Endothelial cell of umbilical vein (primary cell): ENCODE measurements at regions not wholly inside any gene's neighbourhood (a gene's known extent, or its start where the extent isn't known, plus 50 kb on each side); places are given as distances from the start of the nearest gene placed in this dataset.

Experiments used
- BruUV-seq: library from RNA; stranded (reverse); fragments of 400-500 nt; replicated peaks from 2 replicates; lab custom pipeline; 2021; lab: Mats Ljungman, UMichigan
- CTCF ChIA-PET: fragments of 300-600, 350-600 bp; sonication (Branson Sonifier 250); formaldehyde crosslinking; loops from one replicate; lab custom pipeline; 2021; ENCODE audit warnings: antibody characterized with exemption, inconsistent platforms; lab: Charles Lee
- POLR2A ChIA-PET: fragments of 300-600, 350-600 bp; sonication (Branson Sonifier 250); formaldehyde crosslinking; loops from one replicate; lab custom pipeline; 2021; ENCODE audit warnings: antibody characterized with exemption, inconsistent platforms; lab: Charles Lee
- DNase-seq: peaks from one replicate; pipeline ENCODE4 v3.0.0-alpha.2; 2011; ENCODE audit warnings: low read depth, low spot score
- FAIRE-seq: peaks from 2 replicates; lab custom pipeline; 2011; peaks lifted over from hg19 to GRCh38; lab: Jason Lieb, UNC
- H2AFZ ChIP-seq: 2 replicates; pipeline ENCODE4 v1.6.0; 2012; ENCODE audit warnings: low read depth, low read length, control low read depth, inconsistent platforms
- H3K27ac ChIP-seq: 2 replicates; pipeline ENCODE4 v1.5.1; 2011; ENCODE audit warnings: low read depth, mild to moderate bottlenecking, control low read depth, low read length, moderate library complexity; ENCODE audit not compliant: insufficient read depth
- H3K27me3 ChIP-seq, 2 experiments: 2 replicates each; pipeline versions ENCODE4 v1.6.0 to v1.6.1; 2011; ENCODE audit warnings: low read length in 2 of 2, mixed read lengths in 1 of 2; ENCODE audit not compliant: control insufficient read depth in 2 of 2, insufficient read depth in 2 of 2
- H3K36me3 ChIP-seq, 2 experiments: 2 replicates in 1 of 2; 3 replicates in 1 of 2; pipeline ENCODE4 v1.5.1; 2011; ENCODE audit warnings: low read length in 2 of 2, mild to moderate bottlenecking in 1 of 2, moderate library complexity in 1 of 2; ENCODE audit not compliant: control insufficient read depth in 2 of 2, insufficient read depth in 2 of 2; ENCODE audit errors: extremely low read depth in 1 of 2
- H3K4me1 ChIP-seq: 3 replicates; pipeline ENCODE4 v1.5.1; 2011; ENCODE audit warnings: mild to moderate bottlenecking, low read length; ENCODE audit not compliant: control insufficient read depth, insufficient read depth; ENCODE audit errors: extremely low read depth
- H3K4me2 ChIP-seq: 2 replicates; pipeline ENCODE4 v1.6.1; 2011; ENCODE audit warnings: low read length, control low read depth, mixed read lengths; ENCODE audit not compliant: insufficient read depth
- H3K4me3 ChIP-seq, 3 experiments: fragments of 200-600 bp in 1 of 3; sonication (generic), shearing (Covaris generic) in 1 of 3; replicated peaks in 1 of 3; 2 replicates each; pipeline ENCODE4 v1.5.1; 2011 to 2016; ENCODE audit warnings: control low read depth in 3 of 3, low read length in 3 of 3, mild to moderate bottlenecking in 2 of 3, inconsistent platforms in 1 of 3, low read depth in 1 of 3, moderate library complexity in 1 of 3; ENCODE audit not compliant: insufficient read depth in 1 of 3
- H3K79me2 ChIP-seq: 2 replicates; pipeline ENCODE4 v1.6.0; 2012; ENCODE audit warnings: low read length, inconsistent platforms; ENCODE audit not compliant: control insufficient read depth, insufficient read depth
- H3K9ac ChIP-seq: replicated peaks from 2 replicates; pipeline ENCODE3; 2011; ENCODE audit warnings: low read length, control low read depth; ENCODE audit not compliant: insufficient read depth; ENCODE audit errors: extremely low read depth
- H3K9me1 ChIP-seq: replicated peaks from 3 replicates; pipeline ENCODE4 v1.6.0; 2011; ENCODE audit warnings: mild to moderate bottlenecking, low read length; ENCODE audit not compliant: control insufficient read depth, insufficient read depth; ENCODE audit errors: extremely low read depth
- H3K9me3 ChIP-seq: replicated peaks from 2 replicates; pipeline ENCODE4 v1.5.1; 2012; ENCODE audit warnings: low read length, inconsistent platforms; ENCODE audit not compliant: control insufficient read depth, insufficient read depth
- H4K20me1 ChIP-seq: replicated peaks from 2 replicates; pipeline ENCODE3; 2011; ENCODE audit warnings: mild to moderate bottlenecking, low read length; ENCODE audit not compliant: control insufficient read depth, insufficient read depth; ENCODE audit errors: extremely low read depth
- EZH2 ChIP-seq: IDR thresholded peaks from 2 replicates; pipeline ENCODE4 v1.6.1; 2012; ENCODE audit warnings: borderline replicate concordance, low read depth, mild to moderate bottlenecking, moderate library complexity, low read length, inconsistent platforms; ENCODE audit not compliant: severe bottlenecking
- FOS ChIP-seq: IDR thresholded peaks from 2 replicates; pipeline ENCODE4 v1.6.1; 2011; ENCODE audit warnings: mild to moderate bottlenecking, low read length, moderate library complexity, borderline replicate concordance; ENCODE audit not compliant: insufficient read depth
- GATA2 ChIP-seq: IDR thresholded peaks from 2 replicates; pipeline ENCODE4 v1.7.0; 2011; ENCODE audit warnings: low read depth, mild to moderate bottlenecking, moderate library complexity, mixed read lengths, low read length; ENCODE audit not compliant: insufficient read length, insufficient read depth
- JUN ChIP-seq: IDR thresholded peaks from 2 replicates; pipeline ENCODE4 v1.6.1; 2011; ENCODE audit warnings: borderline replicate concordance, low read depth; ENCODE audit not compliant: insufficient read length, insufficient read depth
- MYC ChIP-seq: IDR thresholded peaks from one replicate; pipeline ENCODE4 v1.6.1; 2011; ENCODE audit warnings: mild to moderate bottlenecking, low read depth, low read length
- POLR2A ChIP-seq: IDR thresholded peaks from 2 replicates; pipeline ENCODE4 v1.6.1; 2012; ENCODE audit warnings: low read depth, mild to moderate bottlenecking, control low read depth, low read length
- POLR2AphosphoS5 ChIP-seq: IDR thresholded peaks from 2 replicates; pipeline ENCODE4 v1.6.1; 2012; ENCODE audit warnings: low read depth, mild to moderate bottlenecking, control low read depth, low read length, moderate library complexity; ENCODE audit not compliant: insufficient read depth
- dilution Hi-C: fragments of 300-500 bp; cut with MboI; formaldehyde crosslinking; loops from one replicate; pipeline ENCODE4 v1.15.0; 2019; ENCODE audit warnings: low sequenced_read_pairs; ENCODE audit not compliant: extremely low pct_ligation_motif_present
- intact Hi-C: fragments of 100-400 bp; cut with micrococcal nuclease; formaldehyde crosslinking; loops from one replicate; pipeline ENCODE4 v1.10.0; 2022
- TF ChIP-seq, protein P1 (sequence below): IDR thresholded peaks from 2 replicates; pipeline ENCODE4 v1.6.1; 2011; ENCODE audit not compliant: insufficient read depth, insufficient read length
- TF ChIP-seq, protein P2 (sequence below), 2 donors: IDR thresholded peaks; 1 replicate in 1 of 2; 2 replicates in 1 of 2; pipeline ENCODE4 v1.5.1; 2011; ENCODE audit warnings: low read length in 2 of 2, mild to moderate bottlenecking in 2 of 2, moderate library complexity in 2 of 2, control low read depth in 1 of 2, inconsistent platforms in 1 of 2, low read depth in 1 of 2; ENCODE audit not compliant: insufficient read depth in 1 of 2; ENCODE audit errors: extremely low read depth in 1 of 2

DNA sequence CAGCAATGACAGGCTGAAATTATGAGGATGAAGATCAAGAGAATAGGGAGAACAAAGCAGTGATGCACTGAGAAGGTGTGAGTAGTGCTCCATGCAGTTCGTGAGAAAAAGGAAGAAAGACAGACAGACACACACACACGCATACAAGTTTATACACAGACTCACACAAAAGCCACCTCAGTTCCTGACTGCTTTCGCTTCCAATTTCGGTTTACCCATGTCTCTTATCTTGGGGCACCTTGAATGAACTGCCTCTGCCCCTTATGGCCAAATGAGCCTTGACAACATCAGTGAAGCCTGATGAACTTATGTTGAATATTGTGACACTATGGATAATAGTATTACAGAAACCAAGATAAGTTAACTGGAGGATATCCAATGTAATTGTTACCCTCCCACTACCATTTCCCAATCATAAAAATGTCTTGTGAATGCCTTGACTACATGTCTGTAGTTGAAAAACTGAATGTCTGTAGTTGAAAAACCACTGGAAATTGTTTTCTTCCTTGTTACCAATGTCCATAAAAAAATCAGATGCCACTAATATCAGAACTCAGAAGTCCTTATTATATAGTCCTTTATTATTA is 380.4 kb upstream of the DDHD1 start:
- no peak overlapping the region for H3K4me2 ChIP-seq
- TF ChIP-seq EZH2 (no peak), MYC (no peak), POLR2A (no peak), GATA2 (no peak), POLR2AphosphoS5 (no peak), JUN (no peak), FOS (no peak)
- TF ChIP-seq, protein P1, sequence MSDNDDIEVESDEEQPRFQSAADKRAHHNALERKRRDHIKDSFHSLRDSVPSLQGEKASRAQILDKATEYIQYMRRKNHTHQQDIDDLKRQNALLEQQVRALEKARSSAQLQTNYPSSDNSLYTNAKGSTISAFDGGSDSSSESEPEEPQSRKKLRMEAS: no peak
- TF ChIP-seq, protein P2, sequence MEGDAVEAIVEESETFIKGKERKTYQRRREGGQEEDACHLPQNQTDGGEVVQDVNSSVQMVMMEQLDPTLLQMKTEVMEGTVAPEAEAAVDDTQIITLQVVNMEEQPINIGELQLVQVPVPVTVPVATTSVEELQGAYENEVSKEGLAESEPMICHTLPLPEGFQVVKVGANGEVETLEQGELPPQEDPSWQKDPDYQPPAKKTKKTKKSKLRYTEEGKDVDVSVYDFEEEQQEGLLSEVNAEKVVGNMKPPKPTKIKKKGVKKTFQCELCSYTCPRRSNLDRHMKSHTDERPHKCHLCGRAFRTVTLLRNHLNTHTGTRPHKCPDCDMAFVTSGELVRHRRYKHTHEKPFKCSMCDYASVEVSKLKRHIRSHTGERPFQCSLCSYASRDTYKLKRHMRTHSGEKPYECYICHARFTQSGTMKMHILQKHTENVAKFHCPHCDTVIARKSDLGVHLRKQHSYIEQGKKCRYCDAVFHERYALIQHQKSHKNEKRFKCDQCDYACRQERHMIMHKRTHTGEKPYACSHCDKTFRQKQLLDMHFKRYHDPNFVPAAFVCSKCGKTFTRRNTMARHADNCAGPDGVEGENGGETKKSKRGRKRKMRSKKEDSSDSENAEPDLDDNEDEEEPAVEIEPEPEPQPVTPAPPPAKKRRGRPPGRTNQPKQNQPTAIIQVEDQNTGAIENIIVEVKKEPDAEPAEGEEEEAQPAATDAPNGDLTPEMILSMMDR (IDR thresholded peaks at IDR 0.05; ENCODE audit: extremely low read depth in 1 of 2, insufficient read depth in 1 of 2, low read depth in 1 of 2, low read length in 2 of 2): no peak
- no peaks in the 10 kb centered on the region for H3K27me3 ChIP-seq
- H3K4me1 ChIP-seq: peaks cover 4% of the 10 kb centered on the region
- no peaks in the 10 kb centered on the region for H3K36me3 ChIP-seq
- no peaks in the 10 kb centered on the region for H3K79me2 ChIP-seq
- no peaks in the 10 kb centered on the region for H3K9me1 ChIP-seq
- FAIRE-seq (no peak), DNase-seq (no peak)
- POLR2A ChIA-PET: no interaction called here
- H4K20me1 ChIP-seq: no peaks in the 10 kb centered on the region
- no peaks in the 10 kb centered on the region for H3K9me3 ChIP-seq
- intact Hi-C loops (no loop called here), dilution Hi-C loops (loop anchor here (25.0 kb wide), 1 partner anchor 804 kb away; no protein-coding TSS in a partner anchor)
- CTCF ChIA-PET: interaction anchor here (1.9 kb wide), 1 partner anchor 814 kb away, joined by 6 read pairs; no protein-coding TSS in a partner anchor
- H3K27ac ChIP-seq: no peak overlapping the region
- H2AFZ ChIP-seq: no peak overlapping the region
- no peak overlapping the region for H3K9ac ChIP-seq
- BruUV-seq: no TSS peak
- no peak overlapping the region for H3K4me3 ChIP-seq
